ENCODE measurements at regions not wholly inside any gene's neighbourhood (a gene's known extent, or its start where the extent isn't known, plus 50 kb on each side); places are given as distances from the start of the nearest gene placed in this dataset.

GRCh38 chr18:71798986-71799673 lies 745.0 kb downstream of the CBLN2 start:
- Mint-ChIP-seq H3K27me3 (no peaks in the 10 kb centered on the region), H3K9me3 (peaks cover 5% of the 10 kb centered on the region)
- no peak for DNase-seq (ENCODE audit: extremely low spot score, unreplicated experiment)

DNA sequence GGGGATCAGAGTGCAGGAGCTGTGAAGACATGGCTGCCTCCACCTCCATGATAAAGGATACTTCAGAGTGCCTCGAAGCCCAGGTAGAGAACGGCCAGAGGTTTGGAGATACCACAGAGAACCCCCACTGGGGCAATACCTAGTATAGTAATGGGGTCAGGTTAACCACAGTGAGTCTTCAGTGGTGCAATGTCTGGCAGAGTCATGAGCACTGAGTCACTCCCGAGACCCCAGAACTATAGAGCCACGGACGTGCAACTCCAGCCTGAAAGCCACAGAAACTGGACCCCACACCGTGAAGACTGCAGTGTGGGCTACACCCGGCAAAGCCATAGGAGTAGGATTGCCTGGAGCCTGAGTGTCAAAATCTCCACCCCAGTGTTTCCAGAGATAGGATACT lies 746.6 kb downstream of the CBLN2 start:
- Mint-ChIP-seq H3K4me3 (no peak overlapping the region), H3K36me3 (no peaks in the 10 kb centered on the region), H3K27me3 (no peaks in the 10 kb centered on the region), H3K9me3 (no peaks in the 10 kb centered on the region), H3K4me1 (ENCODE audit: unreplicated experiment) (no peaks in the 10 kb centered on the region), H3K27ac (no peak overlapping the region)
- TF ChIP-seq, protein P1, sequence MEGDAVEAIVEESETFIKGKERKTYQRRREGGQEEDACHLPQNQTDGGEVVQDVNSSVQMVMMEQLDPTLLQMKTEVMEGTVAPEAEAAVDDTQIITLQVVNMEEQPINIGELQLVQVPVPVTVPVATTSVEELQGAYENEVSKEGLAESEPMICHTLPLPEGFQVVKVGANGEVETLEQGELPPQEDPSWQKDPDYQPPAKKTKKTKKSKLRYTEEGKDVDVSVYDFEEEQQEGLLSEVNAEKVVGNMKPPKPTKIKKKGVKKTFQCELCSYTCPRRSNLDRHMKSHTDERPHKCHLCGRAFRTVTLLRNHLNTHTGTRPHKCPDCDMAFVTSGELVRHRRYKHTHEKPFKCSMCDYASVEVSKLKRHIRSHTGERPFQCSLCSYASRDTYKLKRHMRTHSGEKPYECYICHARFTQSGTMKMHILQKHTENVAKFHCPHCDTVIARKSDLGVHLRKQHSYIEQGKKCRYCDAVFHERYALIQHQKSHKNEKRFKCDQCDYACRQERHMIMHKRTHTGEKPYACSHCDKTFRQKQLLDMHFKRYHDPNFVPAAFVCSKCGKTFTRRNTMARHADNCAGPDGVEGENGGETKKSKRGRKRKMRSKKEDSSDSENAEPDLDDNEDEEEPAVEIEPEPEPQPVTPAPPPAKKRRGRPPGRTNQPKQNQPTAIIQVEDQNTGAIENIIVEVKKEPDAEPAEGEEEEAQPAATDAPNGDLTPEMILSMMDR (conservative IDR thresholded peaks at IDR 0.05) = no peak
- DNase-seq (ENCODE audit: extremely low spot score, unreplicated experiment) = no peak

More at GRCh38 chr18:71798986-71799673, 745.0 kb downstream of the CBLN2 start:
- Mint-ChIP-seq H3K4me1 (ENCODE audit: unreplicated experiment) (no peaks in the 10 kb centered on the region), H3K4me3 (no peak overlapping the region), H3K27ac (no peak overlapping the region), H3K36me3 (no peaks in the 10 kb centered on the region)
- TF ChIP-seq, protein P1 (conservative IDR thresholded peaks at IDR 0.05) = no peak

DNA sequence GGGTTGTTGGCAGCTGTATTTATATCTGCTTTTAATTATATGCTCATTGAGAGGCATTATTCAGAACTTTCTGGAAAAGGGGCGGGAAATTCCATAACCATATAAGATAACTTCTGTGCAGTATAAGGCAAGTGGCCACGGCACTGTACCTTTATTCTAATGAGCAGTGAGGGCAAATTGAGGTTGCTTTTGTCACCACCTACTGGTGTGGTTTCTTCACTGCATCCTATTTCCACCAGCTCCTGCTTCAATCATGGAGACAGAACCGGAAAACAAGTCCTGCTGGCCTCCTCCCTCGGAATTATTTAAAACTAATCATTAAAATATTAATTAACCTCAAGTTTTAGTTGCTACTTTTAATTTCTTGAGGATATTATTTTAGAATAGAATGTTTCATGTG lies 759.4 kb downstream of the CBLN2 start:
- no peak overlapping the region for H3K27ac Mint-ChIP-seq
- H3K4me3 Mint-ChIP-seq = no peak overlapping the region
- H3K36me3 Mint-ChIP-seq = no peaks in the 10 kb centered on the region
- H3K4me1 Mint-ChIP-seq (ENCODE audit: unreplicated experiment) = no peaks in the 10 kb centered on the region
- H3K27me3 Mint-ChIP-seq = no peaks in the 10 kb centered on the region
- DNase-seq (ENCODE audit: extremely low spot score, unreplicated experiment) = no peak
- H3K9me3 Mint-ChIP-seq = no peaks in the 10 kb centered on the region
- TF ChIP-seq, protein P1 (conservative IDR thresholded peaks at IDR 0.05) = peak; percentile 66

- Mint-ChIP-seq H3K4me3 (no peak overlapping the region), H3K4me1 (ENCODE audit: unreplicated experiment) (no peaks in the 10 kb centered on the region), H3K9me3 (peaks cover 4% of the 10 kb centered on the region), H3K36me3 (no peaks in the 10 kb centered on the region), H3K27me3 (no peaks in the 10 kb centered on the region), H3K27ac (no peak overlapping the region)
- no peak for DNase-seq (ENCODE audit: extremely low spot score, unreplicated experiment)
- TF ChIP-seq, protein P1 (conservative IDR thresholded peaks at IDR 0.05) = no peak
These were observed 783.6 kb downstream of the CBLN2 start for GRCh38 chr18:71760541-71760940.

- DNase-seq (ENCODE audit: extremely low spot score, unreplicated experiment) = no peak
- TF ChIP-seq, protein P1 (conservative IDR thresholded peaks at IDR 0.05) = no peak
- Mint-ChIP-seq H3K4me3 (no peak overlapping the region), H3K27me3 (no peaks in the 10 kb centered on the region), H3K4me1 (ENCODE audit: unreplicated experiment) (no peaks in the 10 kb centered on the region), H3K36me3 (no peaks in the 10 kb centered on the region), H3K27ac (no peak overlapping the region), H3K9me3 (no peaks in the 10 kb centered on the region)
These were observed 789.9 kb downstream of the CBLN2 start for GRCh38 chr18:71754246-71754645.

Data from type B pancreatic cell (in vitro differentiated cells).